Ovary (tissue), 3 donors: ENCODE measurements at regions not wholly inside any gene's neighbourhood (a gene's known extent, or its start where the extent isn't known, plus 50 kb on each side); places are given as distances from the start of the nearest gene placed in this dataset.

Experiments used
- EP300 ChIP-seq: sonication (generic); formaldehyde crosslinking; IDR thresholded peaks from one replicate; pipeline ENCODE4 v1.6.1; 2017; ENCODE audit warnings: antibody characterized with exemption
- TF ChIP-seq, protein P1 (sequence below), 3 donors: fragments of 450-650 bp in 2 of 3; fragments of 200-600 bp in 1 of 3; IDR thresholded peaks; one replicate each; pipeline versions ENCODE4 v1.5.1 to v1.8.0; 2016 to 2022; ENCODE audit warnings: antibody characterized with exemption in 3 of 3, mild to moderate bottlenecking in 1 of 3
- donor health status: DM: no; HTN: no; CAD: no.

DNA sequence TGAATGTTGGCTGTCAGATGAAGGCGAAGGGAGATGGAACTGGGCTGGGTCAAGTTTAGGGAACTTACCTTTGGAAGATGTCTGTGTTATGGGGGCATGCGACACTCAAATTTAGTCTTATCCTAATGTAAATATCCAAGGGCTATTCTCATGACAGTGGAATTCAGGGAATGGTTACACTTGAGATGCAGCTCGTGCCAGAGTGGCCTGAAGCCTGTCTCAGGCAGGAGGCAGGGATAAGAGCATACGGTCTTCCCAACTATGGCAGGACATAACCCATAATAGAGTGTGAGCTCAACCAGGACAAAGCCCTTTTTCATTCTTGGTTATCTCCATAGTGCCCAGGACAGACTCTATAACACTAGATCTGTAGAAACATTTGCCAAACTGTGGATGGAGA, 393.3 kb upstream of the CDH11 start:
- TF ChIP-seq, protein P1, sequence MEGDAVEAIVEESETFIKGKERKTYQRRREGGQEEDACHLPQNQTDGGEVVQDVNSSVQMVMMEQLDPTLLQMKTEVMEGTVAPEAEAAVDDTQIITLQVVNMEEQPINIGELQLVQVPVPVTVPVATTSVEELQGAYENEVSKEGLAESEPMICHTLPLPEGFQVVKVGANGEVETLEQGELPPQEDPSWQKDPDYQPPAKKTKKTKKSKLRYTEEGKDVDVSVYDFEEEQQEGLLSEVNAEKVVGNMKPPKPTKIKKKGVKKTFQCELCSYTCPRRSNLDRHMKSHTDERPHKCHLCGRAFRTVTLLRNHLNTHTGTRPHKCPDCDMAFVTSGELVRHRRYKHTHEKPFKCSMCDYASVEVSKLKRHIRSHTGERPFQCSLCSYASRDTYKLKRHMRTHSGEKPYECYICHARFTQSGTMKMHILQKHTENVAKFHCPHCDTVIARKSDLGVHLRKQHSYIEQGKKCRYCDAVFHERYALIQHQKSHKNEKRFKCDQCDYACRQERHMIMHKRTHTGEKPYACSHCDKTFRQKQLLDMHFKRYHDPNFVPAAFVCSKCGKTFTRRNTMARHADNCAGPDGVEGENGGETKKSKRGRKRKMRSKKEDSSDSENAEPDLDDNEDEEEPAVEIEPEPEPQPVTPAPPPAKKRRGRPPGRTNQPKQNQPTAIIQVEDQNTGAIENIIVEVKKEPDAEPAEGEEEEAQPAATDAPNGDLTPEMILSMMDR (IDR thresholded peaks at IDR 0.05), result no peak
- no peak for TF ChIP-seq EP300
